WTC11 (cell line): ENCODE measurements at regions not wholly inside any gene's neighbourhood (a gene's known extent, or its start where the extent isn't known, plus 50 kb on each side); places are given as distances from the start of the nearest gene placed in this dataset.

ENCODE experiments used
- ATAC-seq: fragments of 200-7000 bp; cut with Tn5 transposase; 2 replicates; pipeline ENCODE4 v1.10.0; 2021; ENCODE audit warnings: mild to moderate bottlenecking, moderate library complexity
- CTCF ChIA-PET: fragments of 300-600 bp; sonication (Branson Sonifier 250); formaldehyde crosslinking; loops from one replicate; lab custom pipeline; 2021; ENCODE audit warnings: antibody characterized with exemption; lab: Charles Lee
- POLR2A ChIA-PET: fragments of 350-600 bp; sonication (Branson Sonifier 250); formaldehyde crosslinking; loops from one replicate; lab custom pipeline; 2021; ENCODE audit warnings: antibody characterized with exemption; lab: Charles Lee
- DNase-seq: peaks from one replicate; pipeline ENCODE4 v3.0.0; 2021; ENCODE audit warnings: low spot score
- H3K27ac Mint-ChIP-seq: 2 replicates; pipeline ENCODE4 v1.8.0; 2021; ENCODE audit warnings: mixed read lengths
- H3K27me3 Mint-ChIP-seq: 2 replicates; pipeline ENCODE4 v1.8.0; 2021; ENCODE audit warnings: low read depth, mild to moderate bottlenecking, moderate library complexity, mixed read lengths
- H3K36me3 Mint-ChIP-seq: 2 replicates; pipeline ENCODE4 v1.8.0; 2021; ENCODE audit warnings: mixed read lengths
- H3K4me1 Mint-ChIP-seq: 2 replicates; pipeline ENCODE4 v1.8.0; 2022; ENCODE audit warnings: mixed read lengths
- H3K4me3 Mint-ChIP-seq: 2 replicates; pipeline ENCODE4 v1.8.0; 2021; ENCODE audit warnings: mild to moderate bottlenecking, moderate library complexity, mixed read lengths
- H3K9me3 Mint-ChIP-seq: 2 replicates; pipeline ENCODE4 v1.8.0; 2021; ENCODE audit warnings: mixed read lengths
- AFF4 ChIP-seq: sonication (generic); formaldehyde crosslinking; IDR thresholded peaks from 2 replicates; pipeline ENCODE4 v1.8.1; 2023; ENCODE audit warnings: mild to moderate bottlenecking, missing genetic modification reagents, borderline replicate concordance
- CTCF ChIP-seq: fragments of 200-600 bp; IDR thresholded peaks from 2 replicates; pipeline ENCODE4 v1.8.0; 2022; ENCODE audit warnings: antibody characterized with exemption
- E2F1 ChIP-seq: sonication (generic); formaldehyde crosslinking; IDR thresholded peaks from 2 replicates; pipeline ENCODE4 v1.8.0; 2022; ENCODE audit warnings: mild to moderate bottlenecking, missing genetic modification reagents
- E2F5 ChIP-seq: sonication (generic); formaldehyde crosslinking; IDR thresholded peaks from 2 replicates; pipeline ENCODE4 v1.8.1; 2022; ENCODE audit warnings: mild to moderate bottlenecking, moderate library complexity, missing genetic modification reagents
- FOXP4 ChIP-seq: sonication (generic); formaldehyde crosslinking; IDR thresholded peaks from 2 replicates; pipeline ENCODE4 v1.8.0; 2022; ENCODE audit warnings: mild to moderate bottlenecking, missing genetic modification reagents
- MAX ChIP-seq: sonication (generic); formaldehyde crosslinking; IDR thresholded peaks from 2 replicates; pipeline ENCODE4 v1.8.0; 2022; ENCODE audit warnings: mild to moderate bottlenecking, missing genetic modification reagents
- MYBL2 ChIP-seq: sonication (generic); formaldehyde crosslinking; IDR thresholded peaks from 2 replicates; pipeline ENCODE4 v1.8.1; 2023; ENCODE audit warnings: mild to moderate bottlenecking, moderate library complexity, missing genetic modification reagents
- NFE2L1 ChIP-seq: sonication (generic); formaldehyde crosslinking; IDR thresholded peaks from 2 replicates; pipeline ENCODE4 v1.8.1; 2023; ENCODE audit warnings: missing genetic modification reagents
- NR1H2 ChIP-seq: sonication (generic); formaldehyde crosslinking; IDR thresholded peaks from 2 replicates; pipeline ENCODE4 v1.9.0; 2021; ENCODE audit warnings: mild to moderate bottlenecking, moderate library complexity, missing genetic modification reagents
- NR2C2 ChIP-seq: sonication (generic); formaldehyde crosslinking; IDR thresholded peaks from 2 replicates; pipeline ENCODE4 v1.8.0; 2022; ENCODE audit warnings: mild to moderate bottlenecking, missing genetic modification reagents
- OVOL2 ChIP-seq: fragments of 250-450 bp; sonication (Bioruptor Pico); IDR thresholded peaks from 2 replicates; pipeline ENCODE4 v1.9.0; 2021; ENCODE audit warnings: mild to moderate bottlenecking, borderline replicate concordance
- PRRX2 ChIP-seq: fragments of 250-450 bp; sonication (Bioruptor Pico); IDR thresholded peaks from 2 replicates; pipeline ENCODE4 v1.8.0; 2021; ENCODE audit warnings: mild to moderate bottlenecking
- SMAD3 ChIP-seq: sonication (generic); formaldehyde crosslinking; IDR thresholded peaks from 2 replicates; pipeline ENCODE4 v1.8.0; 2022; ENCODE audit warnings: missing genetic modification reagents, mild to moderate bottlenecking, borderline replicate concordance
- USF1 ChIP-seq: sonication (generic); formaldehyde crosslinking; IDR thresholded peaks from 2 replicates; pipeline ENCODE4 v1.8.0; 2022; ENCODE audit warnings: mild to moderate bottlenecking, missing genetic modification reagents
- ZBTB21 ChIP-seq: sonication (generic); formaldehyde crosslinking; IDR thresholded peaks from 2 replicates; pipeline ENCODE4 v1.8.1; 2023; ENCODE audit warnings: mild to moderate bottlenecking, missing genetic modification reagents, borderline replicate concordance
- ZNF138 ChIP-seq: sonication (generic); formaldehyde crosslinking; conservative IDR thresholded peaks from 2 replicates; pipeline ENCODE4 v1.8.1; 2022; ENCODE audit warnings: mild to moderate bottlenecking, moderate library complexity, missing genetic modification reagents
- ZNF423 ChIP-seq: fragments of 250-450 bp; sonication (Bioruptor Pico); IDR thresholded peaks from 2 replicates; pipeline ENCODE4 v2.1.2; 2022; ENCODE audit warnings: mild to moderate bottlenecking, moderate library complexity
- ZSCAN18 ChIP-seq: fragments of 250-450 bp; sonication (Bioruptor Pico); IDR thresholded peaks from 2 replicates; pipeline ENCODE4 v2.1.2; 2022; ENCODE audit warnings: mild to moderate bottlenecking, moderate library complexity

GRCh38 chr14:21912367-21912766 is 238.7 kb upstream of the OR4E1 start:
- CTCF ChIA-PET, result interaction anchor here (1.0 to 8.6 kb wide), 11 partner anchors 9 to 189 kb away, joined by 3 to 84 read pairs (median 4); no protein-coding TSS in a partner anchor
- no peaks in the 10 kb centered on the region for H3K4me1 Mint-ChIP-seq
- H3K36me3 Mint-ChIP-seq, result no peaks in the 10 kb centered on the region
- no peak overlapping the region for H3K4me3 Mint-ChIP-seq
- no peak overlapping the region for H3K27ac Mint-ChIP-seq
- DNase-seq (no peak), ATAC-seq (no peak)
- POLR2A ChIA-PET, result no interaction called here
- TF ChIP-seq OVOL2 (CRISPR knock-in tag) (no peak), ZBTB21 (CRISPR knock-in tag) (no peak), NFE2L1 (CRISPR knock-in tag) (no peak), ZNF138 (CRISPR knock-in tag) (no peak), MAX (CRISPR knock-in tag) (no peak), ZSCAN18 (CRISPR knock-in tag) (no peak), ZNF423 (no peak), NR1H2 (no peak), FOXP4 (CRISPR knock-in tag) (no peak), PRRX2 (CRISPR knock-in tag) (no peak), SMAD3 (CRISPR knock-in tag) (no peak), MYBL2 (no peak), E2F1 (CRISPR knock-in tag) (no peak), CTCF (no peak), NR2C2 (CRISPR knock-in tag) (no peak), E2F5 (CRISPR knock-in tag) (no peak), USF1 (CRISPR knock-in tag) (no peak), AFF4 (no peak)
- peaks cover 10% of the 10 kb centered on the region for H3K27me3 Mint-ChIP-seq
- no peaks in the 10 kb centered on the region for H3K9me3 Mint-ChIP-seq
